Rectal smooth muscle tissue (tissue), 1 donor: ENCODE measurements at regions not wholly inside any gene's neighbourhood (a gene's known extent, or its start where the extent isn't known, plus 50 kb on each side); places are given as distances from the start of the nearest gene placed in this dataset.
A peak's percentile ranks its signal among the peaks of the same experiment; 100 is the strongest.

ENCODE experiments used
- H3K27ac ChIP-seq: one replicate; pipeline ENCODE4 v1.7.0; 2013; ENCODE audit warnings: low read depth, low read length, inconsistent platforms
- H3K27me3 ChIP-seq: one replicate; pipeline ENCODE4 v1.7.0; 2013; ENCODE audit warnings: low read length; ENCODE audit not compliant: control insufficient read depth, insufficient read depth
- H3K36me3 ChIP-seq: one replicate; pipeline ENCODE4 v1.7.0; 2013; ENCODE audit warnings: low read length; ENCODE audit not compliant: control insufficient read depth, insufficient read depth
- H3K4me1 ChIP-seq: one replicate; pipeline ENCODE4 v1.7.0; 2013; ENCODE audit warnings: low read length; ENCODE audit not compliant: control insufficient read depth, insufficient read depth
- H3K4me3 ChIP-seq: one replicate; pipeline ENCODE4 v1.7.0; 2013; ENCODE audit warnings: low read length
- H3K9ac ChIP-seq: one replicate; pipeline ENCODE4 v1.7.0; 2013; ENCODE audit warnings: low read length

DNA sequence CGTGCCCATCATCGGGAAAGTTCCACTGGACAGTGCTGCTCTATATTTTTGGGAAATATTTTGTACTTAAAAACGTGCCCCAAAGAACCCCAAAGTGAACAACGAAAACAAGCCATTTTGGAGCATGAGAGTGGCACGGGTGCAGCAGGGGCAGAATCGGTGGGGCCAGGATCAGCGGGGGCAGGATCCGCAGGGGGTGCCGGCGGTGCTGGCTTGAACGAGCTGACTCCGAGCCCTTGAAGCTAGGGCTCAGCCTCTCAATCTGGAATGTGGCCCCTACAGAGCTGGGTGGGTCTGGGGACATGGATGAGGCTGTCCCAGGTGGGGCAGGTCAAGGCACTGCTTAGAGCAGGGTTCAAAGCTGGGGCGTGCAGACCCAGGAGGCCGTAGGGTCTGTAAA lies 104.7 kb upstream of the COL5A1 start:
- H3K4me3 ChIP-seq = no peak overlapping the region
- no peaks in the 10 kb centered on the region for H3K27me3 ChIP-seq
- H3K9ac ChIP-seq = no peak overlapping the region
- no peak overlapping the region for H3K27ac ChIP-seq
- H3K4me1 ChIP-seq = peaks cover 11% of the 10 kb centered on the region
- H3K36me3 ChIP-seq = no peaks in the 10 kb centered on the region

DNA sequence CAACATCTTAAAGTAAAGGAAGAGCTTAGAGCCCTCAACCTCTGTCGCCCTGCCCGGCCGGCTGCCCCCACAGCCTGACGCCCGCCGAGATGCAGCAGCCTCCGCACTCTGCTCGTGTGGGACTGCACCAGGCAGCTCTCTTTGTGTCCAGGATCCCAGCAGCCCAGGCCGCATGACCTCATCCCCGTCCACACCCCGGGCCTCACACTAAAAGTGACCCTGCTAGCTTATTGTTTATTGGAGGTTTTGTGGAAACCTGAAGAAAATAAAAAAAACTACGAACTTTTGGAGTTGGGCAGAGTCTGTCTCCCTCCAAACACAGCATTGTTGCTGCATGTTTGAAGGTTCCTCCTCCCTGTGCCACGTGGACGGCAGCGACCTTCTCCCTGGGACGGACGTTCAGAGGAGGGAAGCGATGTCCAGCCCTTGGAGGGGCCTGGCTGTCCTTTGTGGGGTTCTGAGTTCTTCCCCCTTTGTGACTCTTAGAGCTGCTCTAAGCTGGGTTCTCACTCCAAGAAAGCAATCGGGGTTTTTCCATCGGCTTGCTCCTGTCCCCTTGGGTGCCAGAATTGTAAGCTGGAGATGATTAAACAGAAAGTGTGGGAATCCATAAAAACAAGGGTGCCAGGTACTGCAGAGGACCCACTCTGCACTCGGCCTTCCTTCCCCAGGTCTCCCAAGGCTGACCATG lies 103.5 kb upstream of the COL5A1 start:
- Histone ChIP-seq H3K27me3 (no peaks in the 10 kb centered on the region), H3K4me1 (peaks cover 11% of the 10 kb centered on the region), H3K9ac (no peak overlapping the region), H3K27ac (no peak overlapping the region), H3K36me3 (no peaks in the 10 kb centered on the region), H3K4me3 (no peak overlapping the region)

DNA sequence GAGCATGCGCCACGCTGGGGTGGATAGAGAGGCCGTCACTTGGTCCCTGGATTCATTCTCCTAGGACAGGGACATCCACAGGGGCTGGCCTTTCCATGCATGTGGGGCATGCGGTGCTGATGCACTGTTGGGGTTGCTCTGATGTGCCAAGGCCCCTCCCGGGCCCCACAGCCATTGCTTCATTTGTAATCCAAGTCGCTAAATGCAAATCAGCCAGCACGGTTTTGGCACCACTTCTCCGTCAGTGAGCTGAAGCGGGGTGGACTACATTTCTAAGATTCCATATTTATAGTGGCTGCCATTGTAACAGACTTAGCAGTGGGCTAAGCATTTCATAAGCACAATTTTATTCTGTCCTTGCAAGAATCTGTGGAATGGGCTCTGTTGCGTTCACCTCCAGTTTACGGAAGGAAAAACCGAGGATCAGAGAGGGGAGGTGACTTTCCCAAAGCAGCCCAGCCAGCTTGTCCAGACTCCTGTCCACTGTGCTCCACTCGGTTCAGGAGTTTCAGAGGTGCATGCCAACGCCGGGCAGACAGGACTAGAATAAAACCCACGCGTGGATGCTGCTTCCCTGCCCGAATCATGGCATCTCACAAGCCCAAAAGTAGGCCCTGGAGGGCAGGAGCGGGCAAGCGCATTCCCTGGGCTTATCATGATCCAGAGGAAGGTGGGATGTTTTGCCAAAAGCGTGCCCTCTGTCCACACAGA lies 102.6 kb upstream of the COL5A1 start:
- Histone ChIP-seq H3K27me3 (no peaks in the 10 kb centered on the region), H3K27ac (no peak overlapping the region), H3K9ac (no peak overlapping the region), H3K4me1 (peaks cover 11% of the 10 kb centered on the region), H3K4me3 (no peak overlapping the region), H3K36me3 (no peaks in the 10 kb centered on the region)

DNA sequence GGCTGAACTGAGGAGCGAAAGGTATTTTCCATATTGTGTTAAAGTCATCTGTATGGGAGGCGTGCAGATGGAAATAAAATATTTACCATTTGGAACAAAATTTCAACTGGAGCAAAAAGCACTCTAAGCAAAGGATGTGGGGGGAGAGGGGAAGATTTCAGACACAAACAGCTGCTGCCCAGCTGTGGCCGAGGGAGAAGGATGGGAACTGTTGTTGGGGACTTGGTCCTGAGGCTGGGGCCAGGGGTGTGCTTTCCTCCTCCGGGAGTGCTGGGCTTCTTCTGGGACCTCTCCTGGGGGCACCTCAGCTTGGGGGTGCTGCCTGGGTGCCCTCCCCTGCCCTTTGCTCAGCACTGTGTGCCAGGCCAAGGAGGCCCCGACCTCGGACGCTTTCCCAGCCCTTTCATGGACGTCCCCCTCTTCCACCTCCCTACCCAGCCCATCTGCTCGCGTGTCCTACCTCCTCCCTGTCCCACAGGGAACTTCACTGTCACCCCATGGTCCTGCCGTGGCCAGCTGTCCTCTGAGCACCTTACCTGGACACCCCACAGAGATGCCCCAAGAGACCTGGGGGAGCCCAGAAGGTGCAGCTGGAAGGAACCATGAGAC lies 101.9 kb upstream of the COL5A1 start:
- Histone ChIP-seq H3K9ac (no peak overlapping the region), H3K4me1 (peaks cover 8% of the 10 kb centered on the region), H3K4me3 (no peak overlapping the region), H3K27ac (no peak overlapping the region), H3K27me3 (no peaks in the 10 kb centered on the region), H3K36me3 (no peaks in the 10 kb centered on the region)

DNA sequence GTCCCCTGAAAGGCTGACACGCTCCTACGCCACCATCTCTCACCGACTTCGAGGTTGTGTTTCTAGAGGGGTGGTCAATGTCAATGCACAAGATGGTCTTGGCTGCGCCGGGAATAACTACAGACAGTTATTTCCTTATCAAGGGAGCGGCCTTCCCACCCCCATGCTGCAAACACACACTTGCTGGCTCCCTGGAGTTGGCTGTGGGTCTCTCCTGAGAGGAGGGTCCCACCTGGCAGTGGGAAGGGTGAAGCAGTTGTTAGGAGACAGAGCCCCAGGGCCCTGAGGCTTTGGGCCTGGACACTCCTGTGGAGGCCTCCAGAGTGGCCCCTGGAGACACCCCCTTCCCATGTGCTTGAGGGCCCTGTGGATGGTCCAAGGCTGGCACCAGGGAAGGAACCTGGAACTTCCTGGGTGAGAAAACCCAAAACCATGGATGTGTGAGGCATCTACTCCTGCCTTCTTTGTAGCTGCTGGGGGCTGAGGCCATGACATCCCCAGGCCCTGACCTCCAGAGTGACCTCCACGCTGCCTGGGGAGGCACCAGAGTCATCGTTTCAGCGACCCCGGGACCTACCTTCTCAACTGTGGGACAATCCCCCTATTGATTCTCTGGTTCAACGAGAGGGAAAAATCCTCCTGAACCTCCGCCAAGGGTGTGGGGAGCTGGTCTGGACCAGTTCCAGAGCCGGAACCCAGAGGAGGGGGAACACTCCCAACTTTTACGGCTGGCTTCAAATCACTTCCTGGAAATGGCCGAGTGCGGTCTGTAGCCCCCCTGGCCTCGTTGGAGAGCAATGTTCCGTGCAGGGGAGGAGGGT lies 101.1 kb upstream of the COL5A1 start:
- no peaks in the 10 kb centered on the region for H3K36me3 ChIP-seq
- no peaks in the 10 kb centered on the region for H3K27me3 ChIP-seq
- H3K27ac ChIP-seq = no peak overlapping the region
- peaks cover 11% of the 10 kb centered on the region for H3K4me1 ChIP-seq
- no peak overlapping the region for H3K4me3 ChIP-seq
- no peak overlapping the region for H3K9ac ChIP-seq

DNA sequence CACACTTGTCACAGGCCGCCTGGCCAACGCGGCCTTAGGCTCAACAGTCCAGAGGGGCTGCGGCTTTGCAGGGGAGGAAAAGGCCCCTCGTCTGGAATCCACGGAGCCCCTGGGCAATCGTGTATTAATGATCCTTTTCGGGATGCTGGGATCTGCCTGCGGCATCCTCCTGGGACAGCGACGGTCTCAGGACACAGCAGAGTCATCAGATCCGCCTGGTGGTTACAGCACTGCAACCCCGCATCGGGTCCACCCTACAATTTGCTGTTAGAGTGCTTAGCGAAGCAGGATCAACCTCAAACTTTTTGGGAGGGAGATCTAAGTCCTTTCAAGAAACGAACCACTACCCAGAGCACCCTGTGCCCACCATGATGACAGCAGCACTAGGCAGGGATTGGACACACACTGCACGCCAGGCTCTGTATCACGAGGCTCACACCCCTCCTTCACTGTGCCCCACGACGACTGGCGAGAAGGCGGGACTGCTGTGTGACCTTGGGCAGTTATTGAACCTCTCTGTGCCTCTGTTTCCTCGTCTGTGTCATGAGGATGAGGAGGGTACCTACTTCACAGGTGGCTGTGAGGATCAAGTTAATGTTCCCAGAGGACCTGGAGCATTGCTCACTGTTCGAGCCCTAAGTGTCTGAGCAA lies 100.4 kb upstream of the COL5A1 start:
- no peak overlapping the region for H3K4me3 ChIP-seq
- peaks cover 17% of the 10 kb centered on the region for H3K4me1 ChIP-seq
- no peaks in the 10 kb centered on the region for H3K36me3 ChIP-seq
- no peak overlapping the region for H3K9ac ChIP-seq
- H3K27ac ChIP-seq = no peak overlapping the region
- no peaks in the 10 kb centered on the region for H3K27me3 ChIP-seq

DNA sequence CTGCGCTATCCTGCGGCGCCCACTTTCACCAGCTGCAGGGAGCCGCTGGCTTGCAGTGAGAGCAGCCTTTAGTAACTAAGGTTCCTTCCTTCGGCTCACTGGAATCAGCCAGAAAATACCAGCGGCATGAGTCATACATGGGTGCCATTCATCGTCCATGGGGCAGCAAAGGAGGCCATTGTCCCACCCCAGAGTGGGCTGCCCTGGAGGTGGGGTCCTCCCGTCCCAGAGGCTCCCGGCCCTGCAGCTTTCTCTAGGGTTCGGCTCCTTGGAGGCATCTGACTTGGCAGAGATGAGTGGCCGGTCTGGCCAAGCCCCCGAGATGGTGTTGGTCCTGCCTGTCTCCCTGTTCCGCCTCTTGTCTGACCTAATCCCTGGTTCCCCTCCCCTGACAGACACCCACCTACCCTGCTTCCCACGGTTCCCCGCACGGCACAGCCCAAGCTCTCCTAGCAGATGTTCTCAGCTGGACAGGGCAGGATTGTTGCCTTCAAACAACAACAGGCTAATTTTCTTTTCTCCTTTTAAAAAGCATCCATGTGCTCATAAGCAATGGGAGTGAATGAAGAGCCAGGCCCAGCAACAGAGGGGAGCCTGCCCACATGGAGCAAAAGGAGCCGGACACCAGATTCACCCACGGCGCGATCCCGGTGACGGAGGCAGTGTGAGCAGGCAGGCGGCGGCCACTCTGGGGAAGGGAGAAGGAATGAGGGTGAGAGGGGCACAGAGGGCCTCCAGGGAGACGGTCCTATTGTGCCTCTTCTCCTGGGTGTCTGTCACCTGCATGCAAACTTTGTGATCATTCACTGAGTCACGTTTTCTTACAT lies 97.0 kb upstream of the COL5A1 start:
- H3K9ac ChIP-seq = no peak overlapping the region
- peaks cover 17% of the 10 kb centered on the region for H3K4me1 ChIP-seq
- no peaks in the 10 kb centered on the region for H3K27me3 ChIP-seq
- no peaks in the 10 kb centered on the region for H3K36me3 ChIP-seq
- H3K4me3 ChIP-seq = no peak overlapping the region
- peak overlapping the region; percentile 62 for H3K27ac ChIP-seq

DNA sequence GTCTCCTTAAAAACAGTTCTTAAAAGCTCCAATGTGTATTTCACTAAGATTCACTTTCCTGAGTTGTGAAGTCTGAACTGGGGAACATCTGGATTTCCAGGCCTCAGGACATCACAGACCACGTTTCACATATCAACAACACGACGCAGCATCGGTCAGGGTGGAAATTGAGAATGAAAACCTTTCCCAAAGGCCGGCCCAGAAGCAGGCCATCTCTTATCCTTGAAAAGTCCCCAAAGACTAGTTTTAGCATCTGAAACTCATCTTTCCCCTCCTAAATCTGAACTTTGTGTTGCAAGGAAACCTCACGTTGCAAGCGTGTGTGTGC lies 96.4 kb upstream of the COL5A1 start:
- H3K9ac ChIP-seq = no peak overlapping the region
- no peaks in the 10 kb centered on the region for H3K27me3 ChIP-seq
- H3K4me1 ChIP-seq = peaks cover 17% of the 10 kb centered on the region
- H3K4me3 ChIP-seq = no peak overlapping the region
- H3K36me3 ChIP-seq = no peaks in the 10 kb centered on the region
- H3K27ac ChIP-seq = peak overlapping the region; percentile 62

DNA sequence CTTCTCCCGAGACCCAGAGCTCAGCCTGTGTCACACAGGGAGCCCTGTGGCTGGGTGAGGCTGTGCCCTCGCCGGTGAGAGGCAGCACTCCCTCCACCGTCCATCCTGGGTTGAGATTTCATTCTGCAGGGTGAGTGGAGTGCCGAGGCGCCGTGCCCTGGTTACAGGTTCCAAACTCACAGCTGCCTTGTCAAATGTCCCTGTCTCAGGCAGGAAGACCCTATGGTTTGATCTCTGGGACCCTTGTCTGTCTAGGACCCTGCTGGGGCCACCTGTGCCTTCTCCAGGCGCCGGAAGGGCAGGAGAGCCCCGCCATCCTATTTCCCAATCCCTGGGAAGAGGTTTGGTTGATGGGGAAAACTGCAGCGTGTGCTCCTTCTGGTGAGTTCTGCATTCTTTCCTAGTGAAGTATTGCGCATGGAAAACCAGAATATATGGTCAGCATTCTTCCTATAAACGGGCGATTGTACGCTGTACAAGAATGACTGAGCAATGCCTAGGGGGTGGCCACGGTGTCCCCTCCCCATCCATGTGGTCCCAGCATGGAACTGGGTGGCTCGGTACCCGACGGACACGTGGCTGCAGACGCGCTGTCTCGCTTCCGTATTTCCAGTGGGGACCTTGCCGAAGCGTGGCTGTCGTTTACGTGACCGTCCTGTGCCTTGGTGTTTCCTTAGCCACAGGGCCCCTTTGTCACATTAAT lies 95.9 kb upstream of the COL5A1 start:
- H3K4me3 ChIP-seq = peak overlapping the region; percentile 50
- no peaks in the 10 kb centered on the region for H3K27me3 ChIP-seq
- H3K4me1 ChIP-seq = peaks cover 17% of the 10 kb centered on the region
- no peaks in the 10 kb centered on the region for H3K36me3 ChIP-seq
- H3K27ac ChIP-seq = peak overlapping the region; percentile 62
- H3K9ac ChIP-seq = no peak overlapping the region

DNA sequence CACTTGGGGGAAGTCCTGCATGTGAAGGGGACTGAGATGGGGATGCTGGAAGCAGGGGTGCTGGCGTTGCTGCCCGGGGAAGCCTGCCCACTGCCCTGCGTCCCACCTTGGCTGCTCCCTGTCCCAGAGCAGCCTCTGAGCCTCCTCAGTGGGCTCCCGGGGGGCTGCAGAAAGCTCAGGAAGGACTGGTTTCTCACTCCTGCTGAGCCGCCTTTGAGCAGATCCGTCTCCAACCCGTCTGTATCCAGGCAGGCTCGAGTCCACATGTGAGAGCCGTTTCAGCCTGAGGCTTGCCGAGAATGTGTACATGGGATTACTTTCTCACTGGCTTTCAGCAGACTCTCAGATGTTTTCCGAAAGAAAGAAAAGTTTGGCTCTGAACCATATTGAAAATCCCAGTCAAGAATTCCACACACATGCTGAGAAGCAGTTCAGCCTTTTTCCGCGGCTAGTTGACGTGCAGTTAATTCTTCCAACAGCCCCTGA lies 95.3 kb upstream of the COL5A1 start:
- peak overlapping the region; percentile 62 for H3K27ac ChIP-seq
- no peak overlapping the region for H3K9ac ChIP-seq
- no peaks in the 10 kb centered on the region for H3K36me3 ChIP-seq
- H3K4me3 ChIP-seq = peak overlapping the region; percentile 50
- H3K27me3 ChIP-seq = no peaks in the 10 kb centered on the region
- H3K4me1 ChIP-seq = peaks cover 17% of the 10 kb centered on the region

DNA sequence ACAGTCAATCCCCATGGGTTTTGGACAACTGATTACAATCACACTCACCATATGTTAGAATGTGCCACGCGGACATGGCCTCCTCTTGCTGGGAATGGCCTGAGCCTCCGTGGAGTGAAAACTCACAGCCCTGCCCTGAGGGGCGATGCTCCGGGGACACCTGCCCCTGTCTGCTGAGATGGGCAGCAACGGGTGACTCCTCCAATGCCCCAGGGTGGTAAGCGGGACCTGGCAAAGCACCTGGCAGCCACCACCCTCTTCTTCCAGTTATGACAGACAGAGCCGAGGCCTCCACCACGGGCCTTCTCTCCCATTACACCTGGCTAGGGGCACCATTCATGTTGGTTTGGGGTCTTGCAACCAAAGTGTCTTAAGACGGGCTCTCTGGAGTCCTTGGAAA lies 94.9 kb upstream of the COL5A1 start:
- no peak overlapping the region for H3K9ac ChIP-seq
- peak overlapping the region; percentile 62 for H3K27ac ChIP-seq
- H3K4me1 ChIP-seq = peaks cover 17% of the 10 kb centered on the region

More for the DNA sequence above, 94.9 kb upstream of the COL5A1 start:
- Histone ChIP-seq H3K27me3 (no peaks in the 10 kb centered on the region), H3K4me3 (no peak overlapping the region), H3K36me3 (no peaks in the 10 kb centered on the region)
